Neuron (in vitro differentiated cells): ENCODE measurements at regions not wholly inside any gene's neighbourhood (a gene's known extent, or its start where the extent isn't known, plus 50 kb on each side); places are given as distances from the start of the nearest gene placed in this dataset.
A peak's percentile ranks its signal among the peaks of the same experiment; 100 is the strongest.
"Not testable (repeated sequence)": the region's sequence is repeated elsewhere in the genome, so short reads cannot be mapped to it uniquely, and the experiment has no call there.

Experiments used
- H2AFZ ChIP-seq: one replicate; pipeline ENCODE4 v1.6.1; 2013; ENCODE audit warnings: low read depth, mild to moderate bottlenecking, inconsistent platforms, low read length, moderate library complexity
- H3K27me3 ChIP-seq: one replicate; pipeline ENCODE4 v1.6.1; 2013; ENCODE audit warnings: low read length; ENCODE audit not compliant: insufficient read depth
- H3K36me3 ChIP-seq: one replicate; pipeline ENCODE4 v1.6.1; 2013; ENCODE audit warnings: low read length; ENCODE audit not compliant: insufficient read depth
- H3K4me1 ChIP-seq: one replicate; pipeline ENCODE4 v1.6.1; 2013; ENCODE audit warnings: low read length; ENCODE audit not compliant: insufficient read depth
- H3K4me3 ChIP-seq: 2 replicates; pipeline ENCODE4 v1.5.1; 2013; ENCODE audit warnings: mild to moderate bottlenecking, low read length, moderate library complexity
- H3K9me3 ChIP-seq: one replicate; pipeline ENCODE4 v1.6.1; 2013; ENCODE audit warnings: low read length

DNA sequence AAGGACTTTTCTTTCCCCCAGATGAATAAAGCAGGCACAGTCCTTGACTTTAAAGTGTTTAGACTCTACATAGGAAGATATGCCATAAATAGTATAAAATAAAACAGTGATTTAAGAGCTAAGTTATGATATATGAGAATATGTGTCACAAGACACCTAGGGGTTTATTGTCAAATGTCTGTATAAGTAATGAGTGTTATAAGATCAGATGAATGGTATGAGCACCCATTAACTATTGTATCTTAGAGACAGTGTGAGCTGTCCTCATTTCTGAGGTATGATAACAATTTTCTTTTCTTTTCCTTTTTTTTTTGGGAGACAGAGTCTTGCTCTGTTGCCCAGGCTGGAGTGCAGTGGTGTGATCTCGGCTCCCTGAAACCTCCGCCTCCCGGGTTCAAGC is 365.3 kb downstream of the RND3 start:
- Histone ChIP-seq H3K4me3 (no peak overlapping the region), H2AFZ (no peak overlapping the region), H3K36me3 (no peaks in the 10 kb centered on the region), H3K27me3 (no peaks in the 10 kb centered on the region), H3K4me1 (peaks cover 45% of the 10 kb centered on the region), H3K9me3 (no peaks in the 10 kb centered on the region)

- Histone ChIP-seq H3K4me3 (peak overlapping the region; percentile 55), H3K4me1 (peaks cover 32% of the 10 kb centered on the region), H3K9me3 (no peaks in the 10 kb centered on the region), H2AFZ (peak overlapping the region; percentile 83), H3K27me3 (no peaks in the 10 kb centered on the region), H3K36me3 (no peaks in the 10 kb centered on the region)
These were observed 367.0 kb downstream of the RND3 start for GRCh38 chr2:150120326-150120955.

- Histone ChIP-seq H3K4me3 (peak overlapping the region; percentile 55), H3K27me3 (no peaks in the 10 kb centered on the region)
These were observed 367.6 kb downstream of the RND3 start for GRCh38 chr2:150119819-150120218.

GRCh38 chr2:150114089-150114488 is 373.4 kb downstream of the RND3 start:
- not testable (repeated sequence) for H3K9me3 ChIP-seq, H3K36me3 ChIP-seq, H3K4me3 ChIP-seq, H2AFZ ChIP-seq, H3K4me1 ChIP-seq, H3K27me3 ChIP-seq

More at GRCh38 chr2:150119819-150120218, 367.6 kb downstream of the RND3 start:
- no peaks in the 10 kb centered on the region for H3K36me3 ChIP-seq
- H2AFZ ChIP-seq, result peak overlapping the region; percentile 83
- peaks cover 31% of the 10 kb centered on the region for H3K4me1 ChIP-seq
- H3K9me3 ChIP-seq, result no peaks in the 10 kb centered on the region

DNA sequence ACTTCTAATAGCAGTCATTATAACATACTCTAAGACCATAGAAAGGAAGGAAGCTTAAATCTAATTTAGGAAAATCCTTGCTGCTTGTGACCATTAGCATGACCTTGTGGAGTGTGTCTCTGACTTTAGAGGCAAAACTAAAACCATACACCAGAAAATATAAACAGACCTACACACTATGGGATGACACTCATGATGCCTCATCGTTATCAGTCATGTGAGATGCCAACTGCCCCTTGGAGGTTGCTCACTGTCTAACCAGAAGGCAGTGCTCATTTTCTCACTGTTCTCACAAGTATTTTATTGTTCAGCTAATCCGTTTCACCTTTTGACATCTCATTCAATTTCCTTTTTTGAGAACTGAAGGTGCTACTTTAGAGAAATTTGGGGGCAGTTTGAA is 376.9 kb downstream of the RND3 start:
- Histone ChIP-seq H3K9me3 (no peaks in the 10 kb centered on the region), H3K36me3 (no peaks in the 10 kb centered on the region), H3K4me1 (no peaks in the 10 kb centered on the region), H3K4me3 (no peak overlapping the region), H3K27me3 (no peaks in the 10 kb centered on the region), H2AFZ (no peak overlapping the region)

DNA sequence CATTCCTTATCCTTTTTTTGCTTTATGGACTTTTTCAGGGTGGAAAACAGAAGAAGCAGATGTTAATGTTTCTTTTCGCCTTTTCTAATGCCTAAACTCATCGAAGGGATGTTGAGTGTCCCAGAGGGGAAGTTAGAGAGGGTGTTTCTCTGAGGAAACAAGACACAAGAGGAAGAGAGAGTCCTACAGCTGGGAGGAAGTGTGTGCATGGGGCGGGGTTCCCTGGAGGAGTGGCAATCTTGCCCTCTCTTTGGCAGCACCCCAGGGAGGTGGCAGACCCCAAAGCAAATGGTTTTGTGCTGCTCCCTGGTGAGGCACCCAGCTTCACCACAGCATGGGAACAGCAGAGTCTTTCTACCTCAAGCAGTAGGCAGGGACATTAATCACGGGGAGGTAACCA is 377.6 kb downstream of the RND3 start:
- Histone ChIP-seq H3K27me3 (no peaks in the 10 kb centered on the region), H3K4me3 (no peak overlapping the region)

DNA sequence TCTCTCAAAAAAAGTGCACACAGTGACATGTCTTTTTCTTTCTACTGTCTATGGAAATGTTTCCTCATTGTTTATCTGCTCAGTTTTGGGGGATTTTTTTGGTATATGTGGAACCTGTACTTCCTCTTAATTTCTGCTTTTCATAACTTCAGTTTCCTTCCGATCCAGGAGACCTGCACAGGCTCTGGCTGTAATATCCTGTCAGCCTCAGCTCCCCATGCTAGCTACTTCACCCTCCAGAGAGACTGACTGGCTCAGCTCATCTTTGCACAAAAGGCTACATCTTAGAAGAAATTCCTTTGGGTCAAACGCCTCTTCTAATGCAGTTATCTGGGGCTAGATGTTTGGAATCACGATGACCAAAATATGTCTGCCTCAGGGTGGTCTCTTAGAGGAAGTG is 378.4 kb downstream of the RND3 start:
- Histone ChIP-seq H3K4me1 (no peaks in the 10 kb centered on the region), H3K36me3 (no peaks in the 10 kb centered on the region)

More for the DNA sequence above, 377.6 kb downstream of the RND3 start:
- Histone ChIP-seq H3K9me3 (no peaks in the 10 kb centered on the region), H3K36me3 (no peaks in the 10 kb centered on the region), H2AFZ (no peak overlapping the region), H3K4me1 (no peaks in the 10 kb centered on the region)

GRCh38 chr2:150107816-150108215 is 379.7 kb downstream of the RND3 start:
- no peak overlapping the region for H3K4me3 ChIP-seq
- no peak overlapping the region for H2AFZ ChIP-seq
- no peaks in the 10 kb centered on the region for H3K9me3 ChIP-seq
- no peaks in the 10 kb centered on the region for H3K27me3 ChIP-seq
- H3K36me3 ChIP-seq, result no peaks in the 10 kb centered on the region
- H3K4me1 ChIP-seq, result no peaks in the 10 kb centered on the region

More for the DNA sequence above, 378.4 kb downstream of the RND3 start:
- Histone ChIP-seq H2AFZ (no peak overlapping the region), H3K4me3 (no peak overlapping the region), H3K9me3 (no peaks in the 10 kb centered on the region), H3K27me3 (no peaks in the 10 kb centered on the region)

DNA sequence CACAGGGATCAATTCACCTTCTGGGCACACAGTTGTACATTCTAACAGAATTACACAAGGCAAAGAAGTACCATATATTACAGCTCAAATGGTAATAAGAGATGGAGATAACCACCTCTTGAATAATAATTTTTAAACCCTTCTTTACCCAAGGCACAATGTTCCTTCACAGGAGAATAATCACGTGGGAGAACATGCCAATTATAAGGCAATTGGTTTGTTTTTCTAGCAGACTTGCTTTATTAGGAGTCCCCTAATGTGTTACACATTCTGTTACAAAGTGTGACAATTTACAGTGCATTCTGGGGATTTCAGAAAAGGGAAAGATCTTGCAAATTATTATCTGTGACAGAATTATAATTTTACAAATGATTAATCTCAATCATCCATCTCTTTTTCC is 380.3 kb downstream of the RND3 start:
- H3K4me1 ChIP-seq, result no peaks in the 10 kb centered on the region

GRCh38 chr2:150101947-150102346 is 385.5 kb downstream of the RND3 start:
- H3K9me3 ChIP-seq, result no peaks in the 10 kb centered on the region
- H3K4me1 ChIP-seq, result peaks cover 5% of the 10 kb centered on the region
- no peaks in the 10 kb centered on the region for H3K27me3 ChIP-seq
- H3K36me3 ChIP-seq, result no peaks in the 10 kb centered on the region
- H3K4me3 ChIP-seq, result no peak overlapping the region
- H2AFZ ChIP-seq, result no peak overlapping the region

More for the DNA sequence above, 380.3 kb downstream of the RND3 start:
- Histone ChIP-seq H3K9me3 (no peaks in the 10 kb centered on the region), H3K4me3 (no peak overlapping the region), H3K36me3 (no peaks in the 10 kb centered on the region), H3K27me3 (no peaks in the 10 kb centered on the region), H2AFZ (no peak overlapping the region)

DNA sequence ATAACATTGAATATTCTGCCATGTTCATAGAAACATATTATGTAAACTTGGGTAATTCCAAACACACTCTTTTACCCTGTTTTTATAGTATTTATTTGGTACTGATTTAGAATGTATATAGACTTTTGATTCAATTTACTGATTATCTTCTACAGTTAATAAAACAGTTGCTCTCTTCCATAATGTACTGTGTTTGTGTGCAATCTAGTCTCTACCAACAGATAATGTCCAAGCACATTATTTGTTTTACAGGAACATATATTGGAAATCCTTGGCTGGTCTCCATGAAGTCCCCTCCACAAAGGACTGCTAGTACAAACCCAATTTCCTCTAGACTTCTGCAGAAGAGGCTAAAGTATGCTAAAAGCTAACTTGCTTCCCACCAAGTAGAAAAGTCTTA is 386.6 kb downstream of the RND3 start:
- Histone ChIP-seq H3K36me3 (no peaks in the 10 kb centered on the region), H3K4me1 (peaks cover 5% of the 10 kb centered on the region), H2AFZ (no peak overlapping the region), H3K9me3 (no peaks in the 10 kb centered on the region), H3K4me3 (no peak overlapping the region), H3K27me3 (no peaks in the 10 kb centered on the region)

DNA sequence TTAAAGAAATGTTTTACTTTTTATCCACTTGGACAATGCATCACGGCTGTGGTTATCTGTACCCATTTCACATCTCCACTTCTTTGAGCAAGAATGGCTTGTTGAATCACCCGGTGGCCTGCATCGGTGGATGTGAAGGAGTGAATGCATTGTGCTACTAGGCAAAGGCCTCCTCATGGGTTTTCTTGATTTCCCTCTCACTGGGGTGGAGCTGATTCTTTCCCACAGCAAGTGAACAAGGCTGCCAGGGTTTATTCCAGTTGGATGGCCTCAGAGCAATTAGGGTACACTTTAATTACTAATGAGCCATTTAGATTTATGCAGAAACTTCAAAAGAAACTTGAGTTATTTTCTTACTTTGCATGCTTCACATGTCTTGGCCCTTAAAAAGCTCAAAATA is 387.1 kb downstream of the RND3 start:
- H3K36me3 ChIP-seq, result no peaks in the 10 kb centered on the region

GRCh38 chr2:150099805-150100204 is 387.7 kb downstream of the RND3 start:
- no peaks in the 10 kb centered on the region for H3K27me3 ChIP-seq
- peaks cover 5% of the 10 kb centered on the region for H3K4me1 ChIP-seq
- no peaks in the 10 kb centered on the region for H3K9me3 ChIP-seq
- H3K36me3 ChIP-seq, result no peaks in the 10 kb centered on the region
- H3K4me3 ChIP-seq, result no peak overlapping the region
- no peak overlapping the region for H2AFZ ChIP-seq

More for the DNA sequence above, 387.1 kb downstream of the RND3 start:
- no peaks in the 10 kb centered on the region for H3K9me3 ChIP-seq
- H3K27me3 ChIP-seq, result no peaks in the 10 kb centered on the region
- no peak overlapping the region for H2AFZ ChIP-seq
- peaks cover 5% of the 10 kb centered on the region for H3K4me1 ChIP-seq
- H3K4me3 ChIP-seq, result no peak overlapping the region

- Histone ChIP-seq H2AFZ (peak overlapping the region; percentile 3), H3K9me3 (no peaks in the 10 kb centered on the region), H3K36me3 (no peaks in the 10 kb centered on the region), H3K4me1 (peaks cover 5% of the 10 kb centered on the region), H3K27me3 (no peaks in the 10 kb centered on the region), H3K4me3 (no peak overlapping the region)
These were observed 389.5 kb downstream of the RND3 start for GRCh38 chr2:150097901-150098531.
